ENCODE measurements at regions not wholly inside any gene's neighbourhood (a gene's known extent, or its start where the extent isn't known, plus 50 kb on each side); places are given as distances from the start of the nearest gene placed in this dataset.

DNA sequence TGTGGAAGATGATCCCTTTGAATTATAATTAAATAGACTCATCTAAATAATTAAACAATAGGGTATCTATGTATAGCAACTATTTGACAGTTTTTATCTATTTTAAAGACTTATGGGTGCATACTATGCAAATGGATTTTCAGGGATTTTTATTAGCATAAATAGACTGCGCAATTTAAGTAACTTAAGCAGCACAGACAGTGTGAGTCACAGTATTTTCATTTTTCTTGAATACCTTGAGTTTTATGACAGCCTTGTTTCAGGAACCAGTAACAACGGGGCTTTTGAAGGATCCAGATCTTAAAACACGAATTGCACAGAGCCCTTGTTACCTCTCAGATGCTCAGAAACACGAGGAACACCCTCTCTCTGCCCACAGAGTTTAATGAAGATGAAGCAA is 175.5 kb upstream of the CD96 start:
- H3K9ac ChIP-seq (ENCODE audit: low read length) = no peak overlapping the region
- H3K4me3 ChIP-seq (ENCODE audit: low read length) = no peak overlapping the region
- H3K9me3 ChIP-seq (ENCODE audit: control insufficient read depth, low read length) = no peaks in the 10 kb centered on the region
- no peaks in the 10 kb centered on the region for H3K4me1 ChIP-seq (ENCODE audit: control insufficient read depth, insufficient read depth, low read length)
- H3K27me3 ChIP-seq (ENCODE audit: control insufficient read depth, insufficient read depth, low read length) = no peaks in the 10 kb centered on the region
- no peaks in the 10 kb centered on the region for H3K36me3 ChIP-seq (ENCODE audit: control insufficient read depth, insufficient read depth, low read length)

GRCh38 chr3:111368056-111368455 is 173.9 kb upstream of the CD96 start:
- no peak overlapping the region for H3K4me3 ChIP-seq (ENCODE audit: low read length)
- H3K9me3 ChIP-seq (ENCODE audit: control insufficient read depth, low read length) = no peaks in the 10 kb centered on the region
- no peaks in the 10 kb centered on the region for H3K27me3 ChIP-seq (ENCODE audit: control insufficient read depth, insufficient read depth, low read length)
- H3K36me3 ChIP-seq (ENCODE audit: control insufficient read depth, insufficient read depth, low read length) = no peaks in the 10 kb centered on the region
- no peak overlapping the region for H3K9ac ChIP-seq (ENCODE audit: low read length)
- no peaks in the 10 kb centered on the region for H3K4me1 ChIP-seq (ENCODE audit: control insufficient read depth, insufficient read depth, low read length)

- no peaks in the 10 kb centered on the region for H3K36me3 ChIP-seq (ENCODE audit: control insufficient read depth, insufficient read depth, low read length)
- H3K4me3 ChIP-seq (ENCODE audit: low read length) = no peak overlapping the region
- H3K9ac ChIP-seq (ENCODE audit: low read length) = no peak overlapping the region
- H3K9me3 ChIP-seq (ENCODE audit: control insufficient read depth, low read length) = no peaks in the 10 kb centered on the region
- H3K4me1 ChIP-seq (ENCODE audit: control insufficient read depth, insufficient read depth, low read length) = no peaks in the 10 kb centered on the region
- no peaks in the 10 kb centered on the region for H3K27me3 ChIP-seq (ENCODE audit: control insufficient read depth, insufficient read depth, low read length)
These were observed 172.0 kb upstream of the CD96 start for GRCh38 chr3:111369958-111370357.

DNA sequence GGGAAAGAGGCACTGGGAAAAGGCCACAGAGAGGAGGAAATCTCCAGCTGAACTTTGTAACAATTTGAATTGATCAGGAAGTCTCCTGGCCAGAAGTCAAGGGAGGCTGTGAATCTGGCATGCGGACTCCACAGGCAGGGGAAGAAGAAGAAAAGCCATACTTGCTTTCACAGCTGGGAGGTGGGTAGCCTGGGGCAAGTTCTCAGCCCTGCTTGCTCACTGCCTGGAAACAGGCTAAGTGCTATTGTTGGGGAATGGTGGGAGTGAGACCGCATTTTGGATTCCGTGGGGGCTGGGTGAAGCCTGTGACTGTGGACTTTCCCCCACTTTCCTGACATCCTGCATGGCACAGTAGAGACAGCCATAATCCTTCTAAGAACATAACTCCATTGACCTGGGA is 168.8 kb upstream of the CD96 start:
- no peak overlapping the region for H3K4me3 ChIP-seq (ENCODE audit: low read length)
- no peaks in the 10 kb centered on the region for H3K36me3 ChIP-seq (ENCODE audit: control insufficient read depth, insufficient read depth, low read length)
- no peak overlapping the region for H3K9ac ChIP-seq (ENCODE audit: low read length)
- no peaks in the 10 kb centered on the region for H3K4me1 ChIP-seq (ENCODE audit: control insufficient read depth, insufficient read depth, low read length)
- no peaks in the 10 kb centered on the region for H3K9me3 ChIP-seq (ENCODE audit: control insufficient read depth, low read length)
- H3K27me3 ChIP-seq (ENCODE audit: control insufficient read depth, insufficient read depth, low read length) = no peaks in the 10 kb centered on the region

GRCh38 chr3:111373861-111374260 is 168.1 kb upstream of the CD96 start:
- H3K36me3 ChIP-seq (ENCODE audit: control insufficient read depth, insufficient read depth, low read length) = no peaks in the 10 kb centered on the region
- no peaks in the 10 kb centered on the region for H3K9me3 ChIP-seq (ENCODE audit: control insufficient read depth, low read length)
- no peak overlapping the region for H3K9ac ChIP-seq (ENCODE audit: low read length)
- H3K4me1 ChIP-seq (ENCODE audit: control insufficient read depth, insufficient read depth, low read length) = no peaks in the 10 kb centered on the region
- H3K27me3 ChIP-seq (ENCODE audit: control insufficient read depth, insufficient read depth, low read length) = no peaks in the 10 kb centered on the region
- H3K4me3 ChIP-seq (ENCODE audit: low read length) = no peak overlapping the region

GRCh38 chr3:111385971-111386495 is 156.0 kb upstream of the CD96 start:
- Histone ChIP-seq H3K36me3 (ENCODE audit: control insufficient read depth, insufficient read depth, low read length) (no peaks in the 10 kb centered on the region), H3K9ac (ENCODE audit: low read length) (no peak overlapping the region), H3K27me3 (ENCODE audit: control insufficient read depth, insufficient read depth, low read length) (no peaks in the 10 kb centered on the region), H3K4me3 (ENCODE audit: low read length) (no peak overlapping the region), H3K9me3 (ENCODE audit: control insufficient read depth, low read length) (no peaks in the 10 kb centered on the region), H3K4me1 (ENCODE audit: control insufficient read depth, insufficient read depth, low read length) (no peaks in the 10 kb centered on the region)

DNA sequence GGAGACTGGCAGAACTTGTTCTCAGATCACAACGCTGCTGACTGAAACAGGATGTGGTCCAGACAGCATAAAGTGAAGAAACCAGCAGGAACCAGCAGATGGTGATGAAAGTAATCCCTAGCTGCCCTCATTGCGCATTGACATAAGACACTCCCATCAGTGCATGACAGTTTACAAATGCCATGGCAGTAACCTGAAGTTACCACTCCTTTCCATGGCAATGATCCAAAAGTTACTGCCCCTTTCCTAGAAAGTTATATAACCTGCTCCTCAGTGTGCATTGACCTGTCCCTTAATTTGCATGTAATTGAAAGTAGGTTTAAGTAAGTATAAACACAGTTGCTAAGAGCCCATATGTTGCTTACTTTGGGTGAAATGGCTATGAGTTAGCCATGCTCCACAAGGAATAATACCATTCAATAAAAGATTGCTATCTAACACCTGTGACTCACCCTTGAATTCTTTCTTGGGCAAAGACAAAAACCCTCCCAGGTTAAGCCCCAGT is 149.1 kb upstream of the CD96 start:
- Histone ChIP-seq H3K4me3 (ENCODE audit: low read length) (no peak overlapping the region), H3K36me3 (ENCODE audit: control insufficient read depth, insufficient read depth, low read length) (no peaks in the 10 kb centered on the region), H3K4me1 (ENCODE audit: control insufficient read depth, insufficient read depth, low read length) (no peaks in the 10 kb centered on the region), H3K9ac (ENCODE audit: low read length) (no peak overlapping the region), H3K9me3 (ENCODE audit: control insufficient read depth, low read length) (no peaks in the 10 kb centered on the region), H3K27me3 (ENCODE audit: control insufficient read depth, insufficient read depth, low read length) (no peaks in the 10 kb centered on the region)

- no peaks in the 10 kb centered on the region for H3K27me3 ChIP-seq (ENCODE audit: control insufficient read depth, insufficient read depth, low read length)
- no peaks in the 10 kb centered on the region for H3K36me3 ChIP-seq (ENCODE audit: control insufficient read depth, insufficient read depth, low read length)
- no peak overlapping the region for H3K9ac ChIP-seq (ENCODE audit: low read length)
- H3K4me1 ChIP-seq (ENCODE audit: control insufficient read depth, insufficient read depth, low read length) = no peaks in the 10 kb centered on the region
- no peaks in the 10 kb centered on the region for H3K9me3 ChIP-seq (ENCODE audit: control insufficient read depth, low read length)
- no peak overlapping the region for H3K4me3 ChIP-seq (ENCODE audit: low read length)
These were observed 129.3 kb upstream of the CD96 start for GRCh38 chr3:111412656-111413055.

GRCh38 chr3:111414531-111414930 is 127.5 kb upstream of the CD96 start:
- Histone ChIP-seq H3K27me3 (ENCODE audit: control insufficient read depth, insufficient read depth, low read length) (no peaks in the 10 kb centered on the region), H3K36me3 (ENCODE audit: control insufficient read depth, insufficient read depth, low read length) (no peaks in the 10 kb centered on the region), H3K9me3 (ENCODE audit: control insufficient read depth, low read length) (no peaks in the 10 kb centered on the region), H3K4me3 (ENCODE audit: low read length) (no peak overlapping the region), H3K9ac (ENCODE audit: low read length) (no peak overlapping the region), H3K4me1 (ENCODE audit: control insufficient read depth, insufficient read depth, low read length) (no peaks in the 10 kb centered on the region)

DNA sequence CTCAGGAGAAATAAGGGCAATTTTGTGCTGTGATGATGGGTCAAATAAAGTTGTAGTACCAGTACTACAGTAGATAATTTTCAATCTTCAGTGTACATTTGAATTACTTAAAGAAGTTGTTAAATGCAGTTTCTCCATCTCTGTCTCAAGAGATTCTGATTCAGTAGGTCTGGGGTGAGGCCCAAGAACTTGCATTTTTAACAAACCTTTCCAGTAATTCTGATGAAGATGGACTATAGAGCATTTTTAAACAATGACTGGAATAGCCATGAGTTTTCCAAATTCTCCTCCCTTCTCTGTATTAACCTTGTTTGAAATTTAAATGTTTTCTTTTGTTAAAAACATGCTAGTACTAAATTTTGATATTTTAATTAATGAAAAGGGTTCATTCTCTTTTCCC is 127.0 kb upstream of the CD96 start:
- H3K4me1 ChIP-seq (ENCODE audit: control insufficient read depth, insufficient read depth, low read length) = no peaks in the 10 kb centered on the region
- H3K4me3 ChIP-seq (ENCODE audit: low read length) = no peak overlapping the region
- H3K36me3 ChIP-seq (ENCODE audit: control insufficient read depth, insufficient read depth, low read length) = no peaks in the 10 kb centered on the region
- no peaks in the 10 kb centered on the region for H3K9me3 ChIP-seq (ENCODE audit: control insufficient read depth, low read length)
- no peak overlapping the region for H3K9ac ChIP-seq (ENCODE audit: low read length)
- H3K27me3 ChIP-seq (ENCODE audit: control insufficient read depth, insufficient read depth, low read length) = no peaks in the 10 kb centered on the region

DNA sequence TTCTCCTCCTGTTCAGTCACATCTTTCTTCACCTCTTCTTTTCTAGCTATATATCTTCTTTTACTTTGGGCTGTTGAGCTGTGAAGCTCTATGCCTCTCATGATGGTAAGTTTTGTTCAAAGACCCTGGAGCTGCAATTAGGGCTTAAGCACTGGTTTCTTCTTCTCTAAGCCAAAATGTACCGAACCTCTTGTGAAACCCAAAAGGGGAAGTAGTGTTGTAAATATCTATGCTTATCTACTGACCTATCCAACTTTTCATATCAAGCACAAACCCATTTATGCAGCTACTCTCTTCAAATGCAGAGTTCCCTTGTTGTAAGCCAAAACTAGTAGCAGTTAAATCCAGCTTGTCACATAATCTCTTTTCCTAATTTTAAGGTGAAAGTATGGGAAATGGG is 123.6 kb upstream of the CD96 start:
- H3K9ac ChIP-seq (ENCODE audit: low read length) = no peak overlapping the region
- no peaks in the 10 kb centered on the region for H3K27me3 ChIP-seq (ENCODE audit: control insufficient read depth, insufficient read depth, low read length)
- no peaks in the 10 kb centered on the region for H3K36me3 ChIP-seq (ENCODE audit: control insufficient read depth, insufficient read depth, low read length)
- no peaks in the 10 kb centered on the region for H3K4me1 ChIP-seq (ENCODE audit: control insufficient read depth, insufficient read depth, low read length)
- no peak overlapping the region for H3K4me3 ChIP-seq (ENCODE audit: low read length)
- no peaks in the 10 kb centered on the region for H3K9me3 ChIP-seq (ENCODE audit: control insufficient read depth, low read length)

- no peaks in the 10 kb centered on the region for H3K4me1 ChIP-seq (ENCODE audit: control insufficient read depth, insufficient read depth, low read length)
- no peaks in the 10 kb centered on the region for H3K36me3 ChIP-seq (ENCODE audit: control insufficient read depth, insufficient read depth, low read length)
- H3K9ac ChIP-seq (ENCODE audit: low read length) = no peak overlapping the region
- no peak overlapping the region for H3K4me3 ChIP-seq (ENCODE audit: low read length)
- no peaks in the 10 kb centered on the region for H3K27me3 ChIP-seq (ENCODE audit: control insufficient read depth, insufficient read depth, low read length)
- no peaks in the 10 kb centered on the region for H3K9me3 ChIP-seq (ENCODE audit: control insufficient read depth, low read length)
These were observed 113.7 kb upstream of the CD96 start for GRCh38 chr3:111428301-111428700.

All from mucosa of stomach (tissue), 1 donor.